ENCODE measurements at regions not wholly inside any gene's neighbourhood (a gene's known extent, or its start where the extent isn't known, plus 50 kb on each side); places are given as distances from the start of the nearest gene placed in this dataset.
"Not testable (repeated sequence)": the region's sequence is repeated elsewhere in the genome, so short reads cannot be mapped to it uniquely, and the experiment has no call there.

DNA sequence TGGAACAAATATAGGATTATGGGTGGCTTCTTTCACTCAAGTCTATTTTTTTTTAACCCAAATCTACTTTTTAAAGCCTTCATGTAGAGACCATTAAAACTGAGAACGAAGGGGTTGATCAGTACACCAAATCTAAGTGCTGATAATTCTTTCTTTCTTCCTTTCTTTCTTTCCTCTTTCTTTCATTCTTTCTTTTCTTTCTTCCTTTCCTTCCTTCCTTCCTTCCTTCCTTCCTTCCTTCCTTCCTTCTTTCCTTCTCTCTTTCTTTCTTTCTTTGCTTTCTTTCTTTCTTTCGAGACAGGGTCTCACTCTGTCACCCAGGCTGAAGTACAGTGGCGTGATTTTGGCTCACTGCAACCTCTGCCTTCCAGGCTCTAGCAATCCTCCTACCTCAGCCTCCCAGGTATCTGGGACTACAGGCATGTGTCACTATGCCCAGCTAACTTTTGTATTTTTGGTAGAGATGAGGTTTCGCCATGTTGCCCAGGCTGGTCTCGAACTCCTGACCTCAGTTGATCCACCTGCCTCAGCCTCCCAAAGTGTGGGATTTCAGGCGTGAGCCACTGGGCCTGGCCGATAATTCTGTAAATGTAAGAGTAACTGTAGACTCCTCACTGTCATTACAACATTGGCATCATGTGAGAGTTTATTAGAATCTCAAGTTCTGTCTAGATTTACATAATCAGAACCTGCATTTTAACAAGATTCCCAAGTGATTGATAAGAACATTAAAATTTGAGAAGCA is 236.4 kb downstream of the TFEC start:
- DNase-seq (ENCODE audit: low read depth, low spot score) = no peak

DNA sequence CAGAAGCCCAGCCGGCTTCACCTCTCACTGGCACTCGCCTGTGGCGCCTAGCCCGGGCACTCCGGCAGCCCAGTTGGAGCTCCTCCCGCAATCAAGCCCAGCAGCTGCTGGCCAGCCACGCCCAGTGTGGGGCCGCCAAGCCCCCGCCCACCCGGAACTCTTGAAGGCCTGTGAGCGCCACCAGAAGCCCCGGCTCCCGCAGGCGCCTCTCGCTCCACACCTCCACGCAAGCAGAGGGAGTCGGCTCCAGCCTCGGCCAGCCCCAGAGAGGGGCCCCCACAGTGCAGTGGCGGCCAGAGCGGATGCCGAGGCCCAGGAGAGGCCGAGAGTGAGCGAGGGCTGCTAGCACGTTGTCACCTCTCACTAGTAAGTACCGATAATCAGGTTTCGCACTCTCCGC is 240.7 kb downstream of the TFEC start:
- DNase-seq (ENCODE audit: low read depth, low spot score) = no peak

DNA sequence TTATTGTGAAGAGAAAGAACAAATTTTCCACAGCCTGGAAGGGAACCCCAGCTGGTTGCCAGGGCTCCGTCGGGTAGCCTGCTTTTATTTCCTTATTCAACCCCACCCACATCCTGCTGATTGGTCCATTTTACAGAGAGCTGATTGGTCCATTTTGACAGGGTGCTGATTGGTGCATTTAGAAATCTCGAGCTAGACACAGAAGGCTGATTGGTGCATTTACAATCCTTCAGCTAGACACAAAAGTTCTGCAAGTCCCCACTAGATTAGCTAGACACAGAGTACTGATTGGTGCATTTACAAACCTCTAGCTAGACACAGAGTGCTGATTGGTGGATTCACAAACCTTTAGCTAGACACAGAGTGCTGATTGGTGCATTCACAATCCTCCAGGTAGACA is 241.1 kb downstream of the TFEC start:
- not testable (repeated sequence) for DNase-seq (ENCODE audit: low read depth, low spot score)

DNA sequence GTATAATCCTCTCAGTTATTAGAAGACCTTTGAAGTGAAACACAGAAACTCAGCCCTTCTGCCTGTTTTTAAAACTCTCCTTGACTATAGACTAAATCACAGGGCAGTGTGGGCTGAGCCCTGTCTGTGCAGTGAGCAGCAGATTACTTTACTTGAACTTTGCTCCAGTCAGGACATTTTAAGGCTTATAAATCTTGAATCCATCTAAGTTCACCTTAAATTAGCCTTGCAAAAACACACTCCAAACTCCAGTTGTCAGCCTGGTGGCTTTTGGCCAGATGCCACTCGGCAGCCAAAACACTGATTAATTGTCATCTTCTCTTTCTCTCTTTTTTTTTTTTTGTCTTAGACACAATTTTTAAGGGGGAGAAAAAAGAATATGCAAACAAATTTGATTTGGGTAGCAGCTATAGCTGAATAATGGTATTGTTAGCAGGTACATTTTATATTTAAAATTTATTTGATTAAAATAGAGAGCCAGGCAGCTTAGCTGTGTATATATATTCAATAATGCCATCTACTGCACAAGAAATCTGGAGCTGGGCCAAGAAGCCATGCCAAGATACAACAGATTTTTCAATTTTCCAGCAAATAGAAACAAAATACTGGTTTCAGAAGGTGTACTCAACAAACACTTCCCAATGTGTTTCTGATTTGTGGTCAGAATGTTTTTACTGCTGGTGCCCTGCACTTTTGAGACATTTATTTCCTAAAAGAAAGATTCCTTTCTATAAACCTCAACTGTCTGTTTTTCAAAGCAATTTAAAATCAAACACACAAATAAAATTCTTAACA is 247.7 kb downstream of the TFEC start:
- DNase-seq (ENCODE audit: low read depth, low spot score) = peak; percentile 40

DNA sequence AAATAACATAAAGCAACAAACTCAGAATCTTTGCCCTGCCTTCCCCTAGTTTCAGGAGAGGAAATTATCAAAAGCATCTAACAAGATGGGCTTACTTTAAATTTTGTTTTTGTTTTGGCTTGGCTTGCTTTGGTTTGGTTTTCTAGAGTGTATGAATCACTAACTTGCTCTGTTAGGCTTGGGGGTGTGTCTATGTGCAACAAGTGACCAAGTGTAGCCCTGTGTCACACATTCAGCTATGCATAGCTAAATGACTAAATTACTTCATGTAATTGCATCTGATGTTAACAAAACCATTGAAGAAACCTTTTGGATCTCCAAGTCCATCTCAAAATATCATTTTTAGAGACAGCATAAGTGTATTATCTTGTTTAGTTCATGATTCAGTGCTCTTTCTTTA is 251.0 kb downstream of the TFEC start:
- DNase-seq (ENCODE audit: low read depth, low spot score) = no peak

DNA sequence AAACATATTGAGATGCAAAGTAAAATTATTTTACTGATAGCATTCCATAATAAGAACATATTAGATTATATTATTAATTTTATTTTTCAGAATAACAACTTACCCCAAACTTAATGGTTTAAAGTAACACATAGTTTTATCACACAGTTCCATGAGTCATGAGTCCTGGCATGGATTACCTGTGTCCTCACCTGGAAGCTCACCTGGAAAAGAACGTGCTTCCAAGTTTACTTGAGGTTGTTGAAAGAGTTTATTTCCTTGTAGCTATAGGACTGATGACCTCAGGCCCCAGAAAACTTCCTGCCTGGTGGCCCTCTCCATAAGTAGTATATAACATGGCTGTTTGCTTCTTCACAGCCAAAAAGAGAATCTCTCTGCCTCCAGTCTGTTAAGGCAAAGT is 254.6 kb downstream of the TFEC start:
- DNase-seq (ENCODE audit: low read depth, low spot score) = no peak

DNA sequence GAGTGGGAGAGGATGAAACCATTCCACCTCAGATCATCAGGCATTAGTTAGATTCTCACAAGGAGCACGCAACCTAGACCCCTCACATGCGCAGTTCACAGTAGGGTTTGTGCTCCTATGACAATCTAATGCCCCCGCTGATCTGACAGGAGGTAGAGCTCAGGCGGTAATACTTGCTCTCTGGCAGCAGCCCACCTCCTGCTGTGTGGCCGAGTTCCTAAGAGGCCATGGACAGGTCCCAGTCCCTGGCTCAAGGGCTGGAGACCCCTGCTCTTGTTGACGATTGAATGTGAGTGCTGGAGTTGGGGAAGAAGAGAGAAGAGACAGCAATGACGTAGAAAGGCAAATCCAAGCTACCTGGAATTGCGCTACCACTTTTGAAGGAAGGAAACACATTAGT is 267.2 kb downstream of the TFEC start:
- no peak for DNase-seq (ENCODE audit: low read depth, low spot score)

DNA sequence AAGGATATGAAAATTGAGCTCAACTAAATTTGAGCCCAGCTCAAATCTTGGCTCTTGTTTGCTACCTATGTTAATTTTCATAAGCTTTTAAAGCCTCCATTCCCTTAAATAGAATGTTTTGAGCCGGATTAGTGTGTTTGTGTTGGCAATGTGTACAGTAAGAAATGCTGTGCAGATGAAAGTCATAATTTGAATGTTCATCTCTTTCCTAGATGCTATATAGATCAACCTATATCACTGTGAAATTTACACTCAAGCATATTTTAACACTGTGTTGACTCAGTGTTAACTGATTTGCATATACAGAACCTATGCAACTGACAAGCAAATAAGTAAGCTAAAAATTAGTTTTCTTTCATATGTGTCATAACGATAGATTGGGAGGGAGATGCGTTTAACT is 272.5 kb downstream of the TFEC start:
- no peak for DNase-seq (ENCODE audit: low read depth, low spot score)

DNA sequence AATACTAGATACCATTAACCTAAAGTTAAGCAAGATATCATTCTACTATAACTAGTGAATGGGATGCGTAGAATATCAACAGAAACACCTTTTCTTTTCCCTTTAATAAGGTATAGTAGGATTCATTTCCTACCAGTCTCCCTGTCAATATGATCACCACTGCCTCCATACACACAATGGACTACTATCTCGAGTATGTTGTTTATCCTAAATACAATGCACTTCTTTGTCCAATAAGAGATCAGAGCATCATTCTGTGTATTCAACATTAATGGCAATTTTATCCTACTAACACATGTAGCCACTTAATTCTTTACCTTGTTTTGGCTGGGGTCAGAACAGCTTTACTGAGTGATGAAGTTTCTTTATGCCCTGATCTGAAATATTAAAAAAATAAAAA is 276.3 kb downstream of the TFEC start:
- no peak for DNase-seq (ENCODE audit: low read depth, low spot score)

DNA sequence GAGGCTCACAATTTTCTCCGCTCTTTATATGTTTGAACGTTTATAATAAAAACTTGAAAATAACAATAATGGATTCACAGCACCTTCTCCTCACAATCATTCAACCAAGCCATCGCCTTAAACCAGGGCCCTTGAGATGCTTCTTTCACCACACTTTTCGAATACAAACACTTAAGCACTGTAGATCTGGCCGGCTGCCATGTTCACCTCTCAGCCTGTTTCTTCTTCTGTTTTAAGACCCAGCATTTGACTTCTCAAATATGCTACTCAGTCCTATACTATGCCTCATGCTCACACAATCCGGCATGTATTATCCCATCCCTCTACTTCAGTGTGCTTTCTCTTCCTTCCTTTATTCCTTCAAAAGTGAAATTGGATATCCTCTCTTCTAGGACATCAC is 280.6 kb downstream of the TFEC start:
- DNase-seq (ENCODE audit: low read depth, low spot score) = no peak

DNA sequence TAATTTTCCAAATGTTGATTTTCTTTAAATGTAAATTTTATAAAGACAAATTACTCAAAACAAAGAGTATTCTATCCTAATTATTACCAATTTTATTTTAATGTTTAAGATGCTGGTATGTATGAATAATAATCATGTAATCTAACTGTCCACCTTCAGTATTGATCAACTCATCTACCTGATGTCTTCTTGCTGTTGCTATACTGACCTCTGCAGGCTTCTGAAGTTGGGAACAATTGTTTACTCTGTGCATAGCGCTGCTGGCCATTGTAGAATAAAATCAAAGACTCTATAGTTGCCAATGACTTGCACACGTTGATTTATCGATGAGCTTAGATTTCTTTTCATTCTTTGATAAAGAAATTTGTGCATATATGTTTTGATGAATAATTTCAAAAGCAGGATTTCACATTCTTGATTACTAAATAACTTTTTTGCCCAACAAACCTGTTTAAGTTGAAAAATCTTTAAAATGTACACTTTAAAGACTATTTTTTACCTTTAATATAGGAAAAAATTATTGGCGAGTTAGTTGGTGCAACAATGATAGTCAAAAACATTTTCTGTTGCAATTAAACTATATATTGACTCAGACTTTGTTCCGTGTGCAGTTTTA is 282.3 kb downstream of the TFEC start:
- no peak for DNase-seq (ENCODE audit: low read depth, low spot score)

DNA sequence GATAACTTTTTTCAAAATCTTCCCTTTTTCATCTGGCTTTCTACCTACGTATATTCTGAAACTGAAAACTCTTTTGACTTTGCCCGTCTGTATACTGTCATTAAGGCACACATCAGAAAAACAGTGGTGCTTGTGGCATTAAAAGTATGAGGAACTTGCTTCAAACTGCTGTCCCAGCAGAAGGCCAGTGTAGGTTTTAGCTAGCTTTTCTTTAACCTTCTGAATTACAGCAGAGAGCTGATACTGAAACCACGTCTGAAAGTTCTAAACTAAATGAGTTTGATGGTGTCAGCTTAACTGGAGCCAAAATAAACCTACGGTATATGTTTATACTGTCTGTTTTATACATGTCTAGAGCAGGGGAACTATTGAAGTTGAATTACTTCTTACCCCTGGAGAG is 283.4 kb downstream of the TFEC start:
- DNase-seq (ENCODE audit: low read depth, low spot score) = no peak

DNA sequence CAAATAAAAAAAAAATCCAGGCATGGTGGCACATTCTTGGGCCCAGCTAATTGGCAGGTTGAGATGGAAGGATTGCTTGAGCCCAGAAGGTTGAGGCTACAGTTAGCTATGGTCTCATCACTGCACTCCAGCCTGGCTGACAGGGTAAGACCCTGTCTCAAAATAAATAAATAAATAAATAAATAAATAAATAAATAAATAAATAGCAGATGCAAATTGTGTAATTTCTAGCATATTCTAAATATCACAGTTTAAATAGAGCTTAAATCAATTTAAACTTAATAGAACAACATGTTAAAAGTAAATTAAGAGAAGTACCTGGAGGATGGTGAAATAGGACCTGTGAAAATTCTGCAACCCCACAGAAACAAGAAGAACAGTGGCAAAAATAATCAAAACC is 290.5 kb downstream of the TFEC start:
- no peak for DNase-seq (ENCODE audit: low read depth, low spot score)

DNA sequence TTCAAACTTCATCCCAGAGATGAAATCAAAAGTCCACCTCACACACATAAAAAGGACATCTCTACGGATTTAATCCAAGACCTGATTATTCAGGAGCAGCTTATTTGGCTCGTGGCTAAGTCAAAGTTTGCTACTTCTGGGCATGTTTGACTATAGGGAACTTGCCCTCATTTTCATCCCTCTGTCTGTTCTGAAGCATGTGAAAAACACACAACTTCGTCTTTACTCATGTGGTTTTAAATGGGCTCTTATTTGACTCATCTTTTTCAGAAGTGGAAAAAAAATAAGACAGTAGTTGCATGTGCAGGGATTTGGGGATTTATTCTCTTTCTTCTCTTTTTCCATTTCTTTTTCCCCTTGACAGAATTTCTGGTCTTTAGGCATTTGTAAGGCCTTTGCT is 295.9 kb downstream of the TFEC start:
- no peak for DNase-seq (ENCODE audit: low read depth, low spot score)

DNA sequence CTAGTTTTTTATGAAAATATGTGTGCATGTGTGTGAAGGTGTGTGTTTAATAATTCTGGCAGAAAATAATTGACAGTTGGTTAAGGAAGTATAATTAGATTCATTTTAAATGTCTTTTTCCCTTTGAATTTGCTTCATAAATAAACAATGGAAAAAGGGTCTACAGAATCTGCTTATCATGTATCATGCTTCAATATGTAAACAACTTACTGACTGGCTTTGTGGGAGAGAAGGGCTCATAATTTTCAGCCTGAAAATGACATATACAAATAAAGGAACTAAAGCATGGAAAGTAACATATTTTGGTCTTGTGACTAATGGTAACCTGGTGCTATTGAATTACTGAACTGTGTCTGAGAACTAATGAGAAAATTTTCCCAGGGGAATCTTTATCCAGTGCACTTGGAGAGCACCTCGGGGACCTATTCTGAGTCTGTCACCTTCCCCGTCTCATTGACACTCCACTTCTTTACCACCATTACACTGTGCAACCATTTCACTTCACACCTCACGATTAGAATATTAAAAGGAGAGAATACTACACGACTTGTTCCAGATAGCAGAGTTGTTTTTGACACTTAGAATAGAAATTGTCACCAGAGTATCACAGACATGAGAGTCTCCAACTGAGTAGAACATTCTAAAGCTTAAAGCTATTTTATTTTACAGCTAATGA is 298.6 kb downstream of the TFEC start:
- DNase-seq (ENCODE audit: low read depth, low spot score) = no peak

DNA sequence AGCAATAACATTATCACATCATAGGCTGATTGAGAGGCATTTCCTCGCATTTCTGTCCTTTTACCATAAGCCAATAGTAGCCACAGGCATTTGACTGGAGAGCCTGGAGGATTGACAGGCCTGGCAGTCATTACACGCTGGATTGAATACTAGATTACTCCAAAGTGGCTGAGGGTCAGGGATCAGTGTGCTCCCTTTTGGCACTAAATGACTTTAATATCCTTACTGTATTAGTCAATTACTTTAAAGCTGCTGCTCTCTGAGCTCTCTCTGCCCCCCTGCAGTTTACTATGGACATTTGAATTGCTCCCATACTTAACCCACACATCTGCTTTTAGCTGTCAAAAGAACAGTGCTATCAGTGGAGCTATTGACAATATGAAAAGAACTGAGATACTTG is 302.0 kb downstream of the TFEC start:
- no peak for DNase-seq (ENCODE audit: low read depth, low spot score)

DNA sequence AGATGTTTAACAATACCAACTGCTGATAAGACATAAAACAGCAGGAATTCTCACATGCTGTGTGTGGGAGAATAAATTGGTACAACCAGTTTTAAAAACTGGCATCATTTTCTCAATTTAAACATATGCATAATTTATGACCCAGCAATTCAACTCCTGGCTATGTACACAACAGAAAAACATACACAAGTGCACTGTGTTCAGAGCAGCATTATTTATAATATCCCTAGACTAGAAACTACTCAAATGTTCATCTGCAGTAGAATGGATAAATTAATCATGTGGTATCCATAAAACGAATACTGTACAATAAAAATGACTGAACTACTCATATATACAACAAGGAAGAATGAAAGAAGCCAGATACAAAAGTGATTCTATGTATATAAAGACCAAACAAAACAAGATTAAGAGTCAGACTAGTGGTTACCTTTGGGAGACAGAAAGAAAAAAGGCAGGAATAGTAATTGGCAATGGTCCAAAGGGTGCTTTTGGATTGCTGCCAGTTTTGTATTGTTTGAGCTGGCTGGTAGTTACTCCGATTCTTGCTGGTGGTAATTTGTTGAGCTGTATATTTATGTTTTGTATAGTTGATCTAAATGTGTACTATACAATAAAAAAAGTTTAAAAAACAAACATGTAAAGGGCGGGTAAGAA is 306.0 kb downstream of the TFEC start:
- no peak for DNase-seq (ENCODE audit: low read depth, low spot score)

DNA sequence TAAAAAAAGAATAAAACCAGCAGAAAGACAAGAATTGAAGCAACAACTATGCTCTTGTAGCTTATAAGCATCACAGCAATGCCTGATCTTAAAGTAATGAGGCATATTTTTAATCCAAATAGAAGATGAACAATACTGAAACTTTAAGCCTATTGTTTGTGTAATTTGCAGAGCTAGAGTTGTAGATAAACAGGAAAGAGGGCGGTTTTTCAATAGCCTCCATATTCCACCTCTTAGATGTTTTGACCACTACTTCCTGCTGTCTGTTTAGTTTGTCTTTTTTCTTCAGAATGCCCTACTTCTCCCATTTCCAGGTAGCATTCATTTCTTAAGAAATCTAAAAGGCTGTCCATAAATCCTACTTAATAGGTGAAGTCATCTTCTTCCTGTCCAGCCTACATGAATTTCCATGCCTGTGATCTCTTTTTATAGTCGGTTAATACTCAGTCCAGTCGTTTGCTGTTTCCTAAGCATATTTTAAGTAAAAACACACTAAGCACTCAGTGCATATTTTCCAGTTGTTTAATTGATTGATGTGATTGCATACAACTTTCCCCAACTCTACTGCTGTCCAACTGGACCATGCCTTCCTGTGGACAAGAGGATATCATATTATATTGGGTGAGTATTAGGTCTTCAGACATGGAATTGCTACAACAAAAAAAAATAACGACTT is 308.1 kb downstream of the TFEC start:
- DNase-seq (ENCODE audit: low read depth, low spot score) = no peak

DNA sequence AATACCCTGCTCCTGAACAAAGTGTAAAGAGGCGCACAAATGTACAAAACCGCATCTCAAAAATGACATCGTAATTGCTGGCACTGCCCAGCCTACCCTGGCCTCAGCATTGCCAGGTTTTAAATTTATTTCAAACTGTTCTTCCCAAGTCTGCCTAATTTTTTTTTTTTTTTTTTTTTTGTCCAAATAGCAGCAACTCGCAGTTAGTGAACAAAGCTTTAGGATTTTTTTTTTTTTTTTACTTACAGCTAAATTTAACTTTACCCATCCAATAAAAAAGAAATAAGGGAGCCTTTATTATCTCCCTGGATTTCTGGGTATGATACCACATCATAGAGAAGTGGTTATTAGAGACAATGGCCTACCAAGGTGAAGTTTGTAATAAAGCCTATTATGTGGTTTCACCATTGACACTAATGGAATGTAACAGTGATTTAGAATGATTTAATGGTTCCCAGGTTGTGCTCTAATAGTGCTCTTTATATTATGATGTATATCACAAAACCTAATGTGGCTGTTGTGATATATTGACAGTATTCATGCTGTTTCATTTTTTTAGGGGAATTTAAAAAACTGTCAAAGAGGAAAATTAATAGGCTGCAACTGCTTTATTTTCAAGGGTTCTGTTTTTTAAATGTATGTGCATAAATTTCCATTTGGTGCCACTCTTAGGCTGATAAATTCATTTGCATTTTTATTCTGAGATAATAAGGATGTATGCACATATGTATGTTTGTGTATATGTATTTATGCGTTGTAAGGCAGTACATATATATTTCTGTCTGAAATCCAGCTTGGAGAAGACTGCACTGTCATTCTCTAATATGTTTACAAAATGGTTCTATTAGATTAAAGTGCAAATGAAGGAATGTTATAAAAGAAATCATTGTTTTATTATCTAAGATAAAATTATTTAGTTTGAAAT is 309.0 kb downstream of the TFEC start:
- DNase-seq (ENCODE audit: low read depth, low spot score) = no peak

DNA sequence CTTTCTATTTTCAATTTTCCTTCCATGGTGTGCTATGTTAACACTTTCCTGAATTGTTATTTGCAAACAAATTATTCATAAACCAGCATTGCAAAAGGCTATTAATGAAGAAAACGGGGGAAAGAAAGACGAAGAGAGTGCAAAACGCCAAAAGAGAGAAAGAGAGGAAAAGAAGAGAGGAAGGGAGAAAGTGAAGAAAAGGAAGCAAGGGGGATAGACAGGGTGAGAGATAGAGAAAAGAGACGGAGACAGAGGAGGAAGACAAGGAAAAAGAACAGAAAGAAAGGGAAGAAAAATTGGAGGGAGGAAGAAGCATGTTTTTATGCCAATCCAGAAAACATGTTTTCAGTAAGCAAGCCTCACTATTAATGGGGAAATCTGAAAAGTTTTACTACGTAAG is 310.6 kb downstream of the TFEC start:
- no peak for DNase-seq (ENCODE audit: low read depth, low spot score)

Data from brain pericyte (primary cell).